MM.1S (cell line): ENCODE measurements at regions not wholly inside any gene's neighbourhood (a gene's known extent, or its start where the extent isn't known, plus 50 kb on each side); places are given as distances from the start of the nearest gene placed in this dataset.

Experiments
- CTCF ChIP-seq: fragments of 300-600 bp; sonication (generic); IDR thresholded peaks from 2 replicates; pipeline ENCODE4 v1.5.1; 2016; ENCODE audit warnings: antibody characterized with exemption, low read length, mixed read lengths
- EZH2 ChIP-seq: fragments of 300-600 bp; sonication (generic); optimal IDR thresholded peaks from 2 replicates; pipeline ENCODE3; 2017; ENCODE audit warnings: low read depth, mild to moderate bottlenecking, antibody characterized with exemption, low read length, mixed read lengths

GRCh38 chr10:78947226-78947625, 121.5 kb upstream of the ZMIZ1 start:
- TF ChIP-seq CTCF (no peak), EZH2 (no peak)
